Endodermal cell (in vitro differentiated cells): ENCODE measurements at regions not wholly inside any gene's neighbourhood (a gene's known extent, or its start where the extent isn't known, plus 50 kb on each side); places are given as distances from the start of the nearest gene placed in this dataset.

Source experiments
- DNase-seq: peaks from one replicate; pipeline ENCODE4 v3.0.0-alpha.2; 2017
- H3K27ac ChIP-seq: 2 replicates; pipeline ENCODE4 v1.5.1; 2013; ENCODE audit warnings: mild to moderate bottlenecking, low read depth, low read length, moderate library complexity
- H3K27me3 ChIP-seq: 2 replicates; pipeline ENCODE4 v1.6.1; 2013; ENCODE audit warnings: mild to moderate bottlenecking, low read length, moderate library complexity; ENCODE audit not compliant: insufficient read depth, control insufficient read depth, poor library complexity, severe bottlenecking
- H3K36me3 ChIP-seq: 2 replicates; pipeline ENCODE4 v1.7.0; 2013; ENCODE audit warnings: mild to moderate bottlenecking, low read length, moderate library complexity; ENCODE audit not compliant: control insufficient read depth, insufficient read depth
- H3K4me1 ChIP-seq: one replicate; pipeline ENCODE4 v1.7.0; 2013; ENCODE audit warnings: low read length; ENCODE audit not compliant: control insufficient read depth, insufficient read depth
- H3K4me3 ChIP-seq: 2 replicates; pipeline ENCODE4 v1.5.1; 2013; ENCODE audit warnings: mild to moderate bottlenecking, low read length, moderate library complexity
- H3K9ac ChIP-seq: 2 replicates; pipeline ENCODE4 v1.6.1; 2013; ENCODE audit warnings: mild to moderate bottlenecking, low read length, moderate library complexity; ENCODE audit not compliant: poor library complexity, severe bottlenecking; ENCODE audit errors: extremely low read depth
- H3K9me3 ChIP-seq: 2 replicates; pipeline ENCODE4 v1.6.1; 2013; ENCODE audit warnings: mild to moderate bottlenecking, low read length, moderate library complexity; ENCODE audit not compliant: control insufficient read depth
- H3K27ac Mint-ChIP-seq: 2 replicates; pipeline ENCODE4 v1.8.0; 2020; ENCODE audit warnings: mixed read lengths
- H3K27me3 Mint-ChIP-seq: 2 replicates; pipeline ENCODE4 v1.8.0; 2021; ENCODE audit warnings: mild to moderate bottlenecking, mixed read lengths; ENCODE audit not compliant: insufficient read depth
- H3K36me3 Mint-ChIP-seq: 2 replicates; pipeline ENCODE4 v1.8.0; 2020; ENCODE audit warnings: low read depth, mixed read lengths
- H3K4me1 Mint-ChIP-seq: 2 replicates; pipeline ENCODE4 v1.8.0; 2020; ENCODE audit warnings: mixed read lengths
- H3K4me3 Mint-ChIP-seq: 2 replicates; pipeline ENCODE4 v1.8.0; 2020; ENCODE audit warnings: mild to moderate bottlenecking, moderate library complexity, mixed read lengths
- H3K9me3 Mint-ChIP-seq: 2 replicates; pipeline ENCODE4 v1.8.0; 2020; ENCODE audit warnings: mild to moderate bottlenecking, mixed read lengths
- CTCF ChIP-seq: fragments of 200-600 bp; sonication (generic); conservative IDR thresholded peaks from 2 replicates; pipeline ENCODE4 v1.5.0; 2021; ENCODE audit warnings: antibody characterized with exemption, mild to moderate bottlenecking
- WGBS, 2 experiments: methylation state at CpG; one replicate each; pipeline versions ENCODE4 v1.1.5 to v1.1.7; 2013; ENCODE audit warnings: missing lambda C conversion rate in 2 of 2, mixed read lengths in 1 of 2; ENCODE audit not compliant: insufficient coverage in 1 of 2, insufficient read length in 1 of 2; 5-methylcytosine and 5-hydroxymethylcytosine counted together

- no peaks in the 10 kb centered on the region for H3K27me3 Mint-ChIP-seq
- no peaks in the 10 kb centered on the region for H3K36me3 Mint-ChIP-seq
- H3K27me3 ChIP-seq = no peaks in the 10 kb centered on the region
- H3K4me3 ChIP-seq = no peak overlapping the region
- no peaks in the 10 kb centered on the region for H3K36me3 ChIP-seq
- H3K9ac ChIP-seq = no peak overlapping the region
- H3K9me3 Mint-ChIP-seq = no peaks in the 10 kb centered on the region
- DNase-seq = no peak
- H3K4me3 Mint-ChIP-seq = no peak overlapping the region
- no peak for TF ChIP-seq CTCF
- no peak overlapping the region for H3K27ac Mint-ChIP-seq
- H3K9me3 ChIP-seq = no peaks in the 10 kb centered on the region
- H3K4me1 ChIP-seq = no peaks in the 10 kb centered on the region
- H3K4me1 Mint-ChIP-seq = no peaks in the 10 kb centered on the region
- H3K27ac ChIP-seq = no peak overlapping the region
These were observed 67.6 kb upstream of the TLL1 start for GRCh38 chr4:165805406-165805805.

DNA sequence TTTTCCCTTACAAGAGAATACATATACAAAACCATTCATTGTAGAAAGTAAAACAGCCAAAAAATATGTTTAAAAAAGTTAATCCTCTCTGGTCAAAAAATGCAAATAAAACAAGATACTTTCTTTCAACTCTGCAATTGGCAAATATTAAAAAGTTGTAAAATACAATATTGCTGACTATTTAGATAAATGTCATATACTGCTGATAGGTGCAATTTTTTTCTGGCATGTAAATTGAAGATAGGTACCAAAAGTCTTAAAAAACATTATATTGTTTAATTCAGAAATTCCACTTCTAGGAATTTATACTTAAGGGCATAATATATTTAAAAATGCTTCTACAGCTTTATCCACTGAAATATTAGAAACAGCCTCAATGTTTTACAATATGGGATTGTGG, 66.4 kb upstream of the TLL1 start:
- no peaks in the 10 kb centered on the region for H3K27me3 ChIP-seq
- Mint-ChIP-seq H3K27ac (no peak overlapping the region), H3K4me1 (no peaks in the 10 kb centered on the region), H3K9me3 (no peaks in the 10 kb centered on the region), H3K36me3 (no peaks in the 10 kb centered on the region), H3K27me3 (no peaks in the 10 kb centered on the region), H3K4me3 (no peak overlapping the region)
- no peaks in the 10 kb centered on the region for H3K9me3 ChIP-seq
- H3K4me1 ChIP-seq = no peaks in the 10 kb centered on the region
- no peak for TF ChIP-seq CTCF
- DNase-seq = no peak
- H3K9ac ChIP-seq = no peak overlapping the region
- no peaks in the 10 kb centered on the region for H3K36me3 ChIP-seq
- no peak overlapping the region for H3K4me3 ChIP-seq
- H3K27ac ChIP-seq = no peak overlapping the region

- no peaks in the 10 kb centered on the region for H3K4me1 Mint-ChIP-seq
- H3K9ac ChIP-seq = no peak overlapping the region
- H3K36me3 ChIP-seq = no peaks in the 10 kb centered on the region
- no peak overlapping the region for H3K27ac Mint-ChIP-seq
- no peaks in the 10 kb centered on the region for H3K27me3 ChIP-seq
- WGBS, 2 experiments = 88 to 100% methylated on average over 1 to 2 of the region's 2 CpGs
- no peak overlapping the region for H3K4me3 Mint-ChIP-seq
- H3K4me1 ChIP-seq = no peaks in the 10 kb centered on the region
- H3K36me3 Mint-ChIP-seq = no peaks in the 10 kb centered on the region
- no peaks in the 10 kb centered on the region for H3K9me3 Mint-ChIP-seq
- no peak for DNase-seq
- H3K9me3 ChIP-seq = no peaks in the 10 kb centered on the region
- no peaks in the 10 kb centered on the region for H3K27me3 Mint-ChIP-seq
- TF ChIP-seq CTCF = no peak
- no peak overlapping the region for H3K27ac ChIP-seq
- no peak overlapping the region for H3K4me3 ChIP-seq
These were observed 62.3 kb upstream of the TLL1 start for GRCh38 chr4:165810726-165811125.
